Right atrium auricular region (tissue), 2 donors: ENCODE measurements at regions not wholly inside any gene's neighbourhood (a gene's known extent, or its start where the extent isn't known, plus 50 kb on each side); places are given as distances from the start of the nearest gene placed in this dataset.

ENCODE experiments used
- DNase-seq: peaks from one replicate; pipeline ENCODE4 v3.0.0-alpha.2; 2019; ENCODE audit warnings: low spot score
- H3K27ac ChIP-seq, 2 donors: fragments of 200-600 bp; sonication (generic); 1 replicate in 1 of 2; 2 replicates in 1 of 2; pipeline ENCODE4 v1.5.1; 2016 to 2019
- H3K27me3 ChIP-seq, 2 donors: fragments of 200-600 bp; sonication (generic); one replicate each; pipeline versions ENCODE4 v1.5.1 to v1.6.0; 2017 to 2019
- H3K36me3 ChIP-seq: fragments of 200-600 bp; sonication (generic); one replicate; pipeline ENCODE4 v1.5.1; 2016
- H3K4me1 ChIP-seq, 2 donors: fragments of 200-600 bp; sonication (generic); one replicate each; pipeline versions ENCODE4 v1.5.1 to v1.6.0; 2017 to 2019
- H3K4me3 ChIP-seq, 2 donors: fragments of 200-600 bp; sonication (generic); 1 replicate in 1 of 2; 2 replicates in 1 of 2; pipeline ENCODE4 v1.5.1; 2017 to 2019; ENCODE audit warnings: mild to moderate bottlenecking in 1 of 2, moderate library complexity in 1 of 2
- H3K9me3 ChIP-seq, 2 donors: fragments of 200-600 bp; sonication (generic); one replicate each; pipeline ENCODE4 v1.5.1; 2019
- CTCF ChIP-seq, 2 donors: fragments of 200-600 bp; sonication (generic); IDR thresholded peaks; one replicate each; pipeline ENCODE4 v1.5.1; 2019; ENCODE audit warnings: antibody characterized with exemption in 2 of 2

GRCh38 chr2:223300326-223300725, 248.3 kb downstream of the KCNE4 start:
- H3K9me3 ChIP-seq: no peaks in the 10 kb centered on the region
- no peak overlapping the region for H3K27ac ChIP-seq
- no peaks in the 10 kb centered on the region for H3K36me3 ChIP-seq

GRCh38 chr2:223306371-223306770, 254.4 kb downstream of the KCNE4 start:
- Histone ChIP-seq H3K27me3 (no peaks in the 10 kb centered on the region), H3K4me1 (no peaks in the 10 kb centered on the region), H3K9me3 (no peaks in the 10 kb centered on the region), H3K36me3 (no peaks in the 10 kb centered on the region), H3K4me3 (no peak overlapping the region), H3K27ac (no peak overlapping the region)
- TF ChIP-seq CTCF (IDR thresholded peaks at IDR 0.05): peak in 1 of 2 donors; percentile 49
- DNase-seq: no peak

More at GRCh38 chr2:223300326-223300725, 248.3 kb downstream of the KCNE4 start:
- H3K27me3 ChIP-seq: no peaks in the 10 kb centered on the region
- H3K4me3 ChIP-seq: no peak overlapping the region
- no peak for TF ChIP-seq CTCF (IDR thresholded peaks at IDR 0.05)
- H3K4me1 ChIP-seq: no peaks in the 10 kb centered on the region
- DNase-seq: no peak

- H3K9me3 ChIP-seq: no peaks in the 10 kb centered on the region
- no peak overlapping the region for H3K4me3 ChIP-seq
- DNase-seq: no peak
- no peaks in the 10 kb centered on the region for H3K4me1 ChIP-seq
- no peak overlapping the region for H3K27ac ChIP-seq
- no peaks in the 10 kb centered on the region for H3K27me3 ChIP-seq
- TF ChIP-seq CTCF (IDR thresholded peaks at IDR 0.05): no peak
- no peaks in the 10 kb centered on the region for H3K36me3 ChIP-seq
Observed at GRCh38 chr2:223311889-223312680, 260.1 kb downstream of the KCNE4 start.

GRCh38 chr2:223313101-223313500, 261.1 kb downstream of the KCNE4 start:
- H3K27me3 ChIP-seq: no peaks in the 10 kb centered on the region
- H3K36me3 ChIP-seq: no peaks in the 10 kb centered on the region
- no peaks in the 10 kb centered on the region for H3K4me1 ChIP-seq
- no peaks in the 10 kb centered on the region for H3K9me3 ChIP-seq
- no peak for TF ChIP-seq CTCF (IDR thresholded peaks at IDR 0.05)
- no peak overlapping the region for H3K4me3 ChIP-seq
- H3K27ac ChIP-seq: no peak overlapping the region
- no peak for DNase-seq

- Histone ChIP-seq H3K9me3 (no peaks in the 10 kb centered on the region), H3K4me1 (no peaks in the 10 kb centered on the region), H3K27me3 (no peaks in the 10 kb centered on the region), H3K4me3 (no peak overlapping the region), H3K36me3 (no peaks in the 10 kb centered on the region), H3K27ac (no peak overlapping the region)
- no peak for DNase-seq
- TF ChIP-seq CTCF (IDR thresholded peaks at IDR 0.05): no peak
Observed at GRCh38 chr2:223314811-223315210, 262.8 kb downstream of the KCNE4 start.

GRCh38 chr2:223315813-223316212, 263.8 kb downstream of the KCNE4 start:
- H3K27ac ChIP-seq: no peak overlapping the region
- no peak overlapping the region for H3K4me3 ChIP-seq
- H3K4me1 ChIP-seq: no peaks in the 10 kb centered on the region
- DNase-seq: no peak
- no peak for TF ChIP-seq CTCF (IDR thresholded peaks at IDR 0.05)
- H3K36me3 ChIP-seq: no peaks in the 10 kb centered on the region
- H3K27me3 ChIP-seq: no peaks in the 10 kb centered on the region
- no peaks in the 10 kb centered on the region for H3K9me3 ChIP-seq
